GM13976 (cell line): ENCODE measurements at regions not wholly inside any gene's neighbourhood (a gene's known extent, or its start where the extent isn't known, plus 50 kb on each side); places are given as distances from the start of the nearest gene placed in this dataset.

Source experiments
- DNase-seq: peaks from one replicate; pipeline ENCODE4 v3.0.0; 2012; ENCODE audit warnings: low spot score
- in situ Hi-C: fragments of 300-500 bp; cut with MboI; formaldehyde crosslinking; loops from one replicate; pipeline ENCODE4 v1.12.0; 2022; ENCODE audit warnings: low sequenced_read_pairs, mixed read lengths, inconsistent platforms; ENCODE audit not compliant: unreplicated experiment
- TF ChIP-seq, protein P1 (sequence below): IDR thresholded peaks from 2 replicates; pipeline ENCODE4 v1.5.1; 2012; ENCODE audit warnings: borderline replicate concordance, mild to moderate bottlenecking; ENCODE audit not compliant: insufficient read depth; ENCODE audit errors: extremely low read depth, missing control alignments, control extremely low read depth

- in situ Hi-C loops = no loop called here
- TF ChIP-seq, protein P1, sequence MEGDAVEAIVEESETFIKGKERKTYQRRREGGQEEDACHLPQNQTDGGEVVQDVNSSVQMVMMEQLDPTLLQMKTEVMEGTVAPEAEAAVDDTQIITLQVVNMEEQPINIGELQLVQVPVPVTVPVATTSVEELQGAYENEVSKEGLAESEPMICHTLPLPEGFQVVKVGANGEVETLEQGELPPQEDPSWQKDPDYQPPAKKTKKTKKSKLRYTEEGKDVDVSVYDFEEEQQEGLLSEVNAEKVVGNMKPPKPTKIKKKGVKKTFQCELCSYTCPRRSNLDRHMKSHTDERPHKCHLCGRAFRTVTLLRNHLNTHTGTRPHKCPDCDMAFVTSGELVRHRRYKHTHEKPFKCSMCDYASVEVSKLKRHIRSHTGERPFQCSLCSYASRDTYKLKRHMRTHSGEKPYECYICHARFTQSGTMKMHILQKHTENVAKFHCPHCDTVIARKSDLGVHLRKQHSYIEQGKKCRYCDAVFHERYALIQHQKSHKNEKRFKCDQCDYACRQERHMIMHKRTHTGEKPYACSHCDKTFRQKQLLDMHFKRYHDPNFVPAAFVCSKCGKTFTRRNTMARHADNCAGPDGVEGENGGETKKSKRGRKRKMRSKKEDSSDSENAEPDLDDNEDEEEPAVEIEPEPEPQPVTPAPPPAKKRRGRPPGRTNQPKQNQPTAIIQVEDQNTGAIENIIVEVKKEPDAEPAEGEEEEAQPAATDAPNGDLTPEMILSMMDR = no peak
- DNase-seq = no peak
Measured at GRCh38 chr6:11329726-11330412, 97.4 kb upstream of the NEDD9 start.

GRCh38 chr6:11328613-11329247 is 96.3 kb upstream of the NEDD9 start:
- DNase-seq = no peak
- in situ Hi-C loops = no loop called here
- TF ChIP-seq, protein P1 = no peak

- TF ChIP-seq, protein P1 = no peak
- DNase-seq = no peak
- in situ Hi-C loops = no loop called here
Measured at GRCh38 chr6:11327961-11328360, 95.5 kb upstream of the NEDD9 start.

- in situ Hi-C loops = no loop called here
- no peak for DNase-seq
- TF ChIP-seq, protein P1 = no peak
Measured at GRCh38 chr6:11326116-11326515, 93.6 kb upstream of the NEDD9 start.

DNA sequence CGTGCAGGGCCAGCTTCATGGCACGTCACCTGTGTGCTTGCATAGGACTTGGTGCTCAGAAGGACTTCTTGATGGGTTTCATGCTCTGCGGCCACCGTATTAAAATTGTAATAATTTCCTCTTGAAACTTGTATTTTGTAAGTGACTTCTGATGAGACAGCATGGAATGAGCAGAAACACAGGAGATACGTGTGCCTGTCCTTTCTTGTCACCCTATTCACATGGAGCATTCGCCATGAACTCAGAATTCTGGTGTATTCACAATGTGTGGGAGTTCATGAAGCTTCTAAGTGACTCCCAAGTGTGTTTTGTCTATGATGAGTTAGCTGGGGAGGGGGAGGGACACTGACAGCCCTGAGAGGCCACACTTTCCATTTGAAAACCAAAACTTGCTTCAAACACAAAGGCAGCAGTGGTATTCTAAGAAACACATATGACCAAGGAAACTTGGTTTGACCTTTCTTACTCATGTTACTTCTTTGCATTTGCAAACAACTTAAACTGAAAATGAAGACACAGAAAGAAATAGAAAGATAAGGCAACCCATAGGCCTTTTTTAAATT is 92.1 kb upstream of the NEDD9 start:
- peak; percentile 75 for DNase-seq
- TF ChIP-seq, protein P1 = no peak
- in situ Hi-C loops = no loop called here

- TF ChIP-seq, protein P1 = no peak
- DNase-seq = peak; percentile 58
- in situ Hi-C loops = no loop called here
Measured at GRCh38 chr6:11323666-11324452, 91.4 kb upstream of the NEDD9 start.
